Thoracic aorta (tissue), 2 donors: ENCODE measurements at regions not wholly inside any gene's neighbourhood (a gene's known extent, or its start where the extent isn't known, plus 50 kb on each side); places are given as distances from the start of the nearest gene placed in this dataset.

Experiments
- ATAC-seq: fragments of 150-250 bp; one replicate; pipeline ENCODE4 v1.8.0; 2017; ENCODE audit warnings: low read depth; ENCODE audit not compliant: insufficient number of reproducible peaks, low FRiP score
- DNase-seq: peaks from one replicate; pipeline ENCODE4 v3.0.0-alpha.2; 2020; ENCODE audit warnings: low spot score
- H3K27ac ChIP-seq, 2 donors: fragments of 200-600 bp; sonication (generic); 1 replicate in 1 of 2; 2 replicates in 1 of 2; pipeline ENCODE4 v1.5.1; 2016; ENCODE audit warnings: mild to moderate bottlenecking in 2 of 2, moderate library complexity in 2 of 2
- H3K27me3 ChIP-seq: fragments of 200-600 bp; sonication (generic); replicated peaks from 2 replicates; pipeline ENCODE4 v1.6.0; 2016; ENCODE audit warnings: mild to moderate bottlenecking; ENCODE audit not compliant: insufficient read depth
- H3K36me3 ChIP-seq: fragments of 200-600 bp; sonication (generic); one replicate; pipeline ENCODE4 v1.5.1; 2016
- H3K4me1 ChIP-seq, 2 donors: fragments of 200-600 bp; sonication (generic); 1 replicate in 1 of 2; 2 replicates in 1 of 2; pipeline versions ENCODE4 v1.5.1 to v1.6.0; 2016; ENCODE audit warnings: low read depth in 2 of 2, mild to moderate bottlenecking in 1 of 2; ENCODE audit not compliant: control insufficient read depth in 1 of 2
- H3K4me3 ChIP-seq: fragments of 200-600 bp; sonication (generic); 2 replicates; pipeline ENCODE4 v1.5.1; 2016; ENCODE audit warnings: mild to moderate bottlenecking
- H3K9me3 ChIP-seq: fragments of 200-600 bp; sonication (generic); 2 replicates; pipeline ENCODE4 v1.5.1; 2016
- CTCF ChIP-seq: fragments of 200-600 bp; sonication (generic); IDR thresholded peaks from one replicate; pipeline ENCODE4 v1.5.1; 2019; ENCODE audit warnings: antibody characterized with exemption

GRCh38 chr1:17924578-17924977, 169.4 kb downstream of the ACTL8 start:
- Histone ChIP-seq H3K9me3 (no peaks in the 10 kb centered on the region), H3K27ac (no peak overlapping the region), H3K27me3 (no peaks in the 10 kb centered on the region), H3K4me3 (no peak overlapping the region), H3K36me3 (no peaks in the 10 kb centered on the region), H3K4me1 (peaks cover 0 to 4% of the 10 kb centered on the region in 2 donors)
- DNase-seq (no peak), ATAC-seq (no peak)
- no peak for TF ChIP-seq CTCF

- no peaks in the 10 kb centered on the region for H3K9me3 ChIP-seq
Measured at GRCh38 chr1:17925290-17926237, 170.4 kb downstream of the ACTL8 start.

GRCh38 chr1:17926906-17927305, 171.8 kb downstream of the ACTL8 start:
- ATAC-seq (no peak), DNase-seq (no peak)
- Histone ChIP-seq H3K36me3 (no peaks in the 10 kb centered on the region), H3K27ac (no peak overlapping the region), H3K27me3 (no peaks in the 10 kb centered on the region), H3K4me1 (peaks cover 0 to 4% of the 10 kb centered on the region in 2 donors), H3K9me3 (no peaks in the 10 kb centered on the region), H3K4me3 (no peak overlapping the region)
- no peak for TF ChIP-seq CTCF

More at GRCh38 chr1:17925290-17926237, 170.4 kb downstream of the ACTL8 start:
- no peaks in the 10 kb centered on the region for H3K27me3 ChIP-seq
- no peak overlapping the region for H3K27ac ChIP-seq
- no peak overlapping the region for H3K4me3 ChIP-seq
- no peaks in the 10 kb centered on the region for H3K36me3 ChIP-seq
- DNase-seq = no peak
- TF ChIP-seq CTCF = no peak
- peaks cover 0 to 4% of the 10 kb centered on the region in 2 donors for H3K4me1 ChIP-seq
- no peak for ATAC-seq

- no peak for TF ChIP-seq CTCF
- ATAC-seq (no peak), DNase-seq (no peak)
- no peaks in the 10 kb centered on the region for H3K9me3 ChIP-seq
- no peaks in the 10 kb centered on the region for H3K36me3 ChIP-seq
- peaks cover 0 to 4% of the 10 kb centered on the region in 2 donors for H3K4me1 ChIP-seq
- no peak overlapping the region for H3K27ac ChIP-seq
- no peak overlapping the region for H3K4me3 ChIP-seq
- no peaks in the 10 kb centered on the region for H3K27me3 ChIP-seq
Measured at GRCh38 chr1:17927952-17928351, 172.8 kb downstream of the ACTL8 start.

- Histone ChIP-seq H3K36me3 (no peaks in the 10 kb centered on the region), H3K27me3 (no peaks in the 10 kb centered on the region), H3K9me3 (no peaks in the 10 kb centered on the region), H3K4me1 (peaks cover 0 to 4% of the 10 kb centered on the region in 2 donors), H3K27ac (no peak overlapping the region), H3K4me3 (no peak overlapping the region)
- ATAC-seq = no peak
- no peak for DNase-seq
- no peak for TF ChIP-seq CTCF
Measured at GRCh38 chr1:17929224-17929623, 174.1 kb downstream of the ACTL8 start.
